ENCODE measurements at regions not wholly inside any gene's neighbourhood (a gene's known extent, or its start where the extent isn't known, plus 50 kb on each side); places are given as distances from the start of the nearest gene placed in this dataset.

- DNase-seq (no peak), ATAC-seq (no peak)
- H3K9me3 ChIP-seq = no peaks in the 10 kb centered on the region
- intact Hi-C loops (cut with DNase I) = no loop called here
- no peak overlapping the region for H3K27ac ChIP-seq
- no peaks in the 10 kb centered on the region for H3K27me3 ChIP-seq
- no peaks in the 10 kb centered on the region for H3K36me3 ChIP-seq
- no peak for TF ChIP-seq CTCF (IDR thresholded peaks at IDR 0.05)
- H3K4me3 ChIP-seq = no peak overlapping the region
- peaks cover 11% of the 10 kb centered on the region for H3K4me1 ChIP-seq
Measured at GRCh38 chr11:69963533-69964246, 114.4 kb upstream of the ANO1 start.

- Histone ChIP-seq H3K36me3 (no peaks in the 10 kb centered on the region), H3K27me3 (no peaks in the 10 kb centered on the region), H3K27ac (no peak overlapping the region), H3K4me1 (peaks cover 11% of the 10 kb centered on the region), H3K4me3 (no peak overlapping the region), H3K9me3 (no peaks in the 10 kb centered on the region)
- ATAC-seq = no peak
- no peak for TF ChIP-seq CTCF (IDR thresholded peaks at IDR 0.05)
- intact Hi-C loops (cut with DNase I) = no loop called here
- no peak for DNase-seq
Measured at GRCh38 chr11:69964247-69964643, 113.9 kb upstream of the ANO1 start.

- Histone ChIP-seq H3K36me3 (no peaks in the 10 kb centered on the region), H3K9me3 (no peaks in the 10 kb centered on the region), H3K4me3 (no peak overlapping the region), H3K27ac (no peak overlapping the region), H3K27me3 (no peaks in the 10 kb centered on the region), H3K4me1 (peaks cover 11% of the 10 kb centered on the region)
- no peak for TF ChIP-seq CTCF (IDR thresholded peaks at IDR 0.05)
- intact Hi-C loops (cut with DNase I) = no loop called here
- no peak for ATAC-seq
- no peak for DNase-seq
Measured at GRCh38 chr11:69965821-69966582, 112.1 kb upstream of the ANO1 start.

GRCh38 chr11:69966583-69966835 is 111.6 kb upstream of the ANO1 start:
- H3K27me3 ChIP-seq = no peaks in the 10 kb centered on the region
- no peak overlapping the region for H3K4me3 ChIP-seq
- H3K36me3 ChIP-seq = no peaks in the 10 kb centered on the region
- intact Hi-C loops (cut with DNase I) = no loop called here
- no peak for TF ChIP-seq CTCF (IDR thresholded peaks at IDR 0.05)
- no peak overlapping the region for H3K27ac ChIP-seq
- peaks cover 11% of the 10 kb centered on the region for H3K4me1 ChIP-seq
- DNase-seq (no peak), ATAC-seq (no peak)
- H3K9me3 ChIP-seq = no peaks in the 10 kb centered on the region

GRCh38 chr11:69966910-69967483 is 111.1 kb upstream of the ANO1 start:
- Histone ChIP-seq H3K4me1 (peaks cover 11% of the 10 kb centered on the region), H3K36me3 (no peaks in the 10 kb centered on the region), H3K4me3 (no peak overlapping the region), H3K27ac (peak overlapping the region; percentile 70), H3K27me3 (no peaks in the 10 kb centered on the region), H3K9me3 (no peaks in the 10 kb centered on the region)
- no peak for DNase-seq
- ATAC-seq = no peak
- intact Hi-C loops (cut with DNase I) = no loop called here
- no peak for TF ChIP-seq CTCF (IDR thresholded peaks at IDR 0.05)
